ENCODE measurements at regions not wholly inside any gene's neighbourhood (a gene's known extent, or its start where the extent isn't known, plus 50 kb on each side); places are given as distances from the start of the nearest gene placed in this dataset.
"Not testable (repeated sequence)": the region's sequence is repeated elsewhere in the genome, so short reads cannot be mapped to it uniquely, and the experiment has no call there.

DNA sequence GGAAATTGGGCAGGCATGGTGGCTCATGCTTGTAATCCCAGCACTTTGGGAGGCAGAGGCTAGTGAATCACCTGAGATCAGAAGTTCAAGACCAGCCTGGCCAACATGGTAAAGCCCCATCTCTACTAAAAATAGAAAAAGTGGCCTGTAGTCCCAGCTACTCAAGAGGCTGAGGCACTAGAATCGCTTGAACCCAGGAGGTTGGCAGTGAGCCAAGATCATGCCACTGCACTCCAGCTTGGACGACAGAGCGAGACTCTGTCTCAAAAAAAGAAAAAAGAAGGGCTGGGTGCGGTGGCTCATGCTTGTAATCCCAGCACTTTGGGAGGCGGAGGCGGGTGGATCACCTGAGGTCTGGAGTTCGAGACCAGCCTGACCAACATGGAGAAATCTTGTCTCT, 60.2 kb upstream of the IFNLR1 start:
- TF ChIP-seq, protein P1, sequence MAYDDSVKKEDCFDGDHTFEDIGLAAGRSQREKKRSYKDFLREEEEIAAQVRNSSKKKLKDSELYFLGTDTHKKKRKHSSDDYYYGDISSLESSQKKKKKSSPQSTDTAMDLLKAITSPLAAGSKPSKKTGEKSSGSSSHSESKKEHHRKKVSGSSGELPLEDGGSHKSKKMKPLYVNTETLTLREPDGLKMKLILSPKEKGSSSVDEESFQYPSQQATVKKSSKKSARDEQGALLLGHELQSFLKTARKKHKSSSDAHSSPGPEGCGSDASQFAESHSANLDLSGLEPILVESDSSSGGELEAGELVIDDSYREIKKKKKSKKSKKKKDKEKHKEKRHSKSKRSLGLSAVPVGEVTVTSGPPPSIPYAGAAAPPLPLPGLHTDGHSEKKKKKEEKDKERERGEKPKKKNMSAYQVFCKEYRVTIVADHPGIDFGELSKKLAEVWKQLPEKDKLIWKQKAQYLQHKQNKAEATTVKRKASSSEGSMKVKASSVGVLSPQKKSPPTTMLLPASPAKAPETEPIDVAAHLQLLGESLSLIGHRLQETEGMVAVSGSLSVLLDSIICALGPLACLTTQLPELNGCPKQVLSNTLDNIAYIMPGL (CRISPR knock-in tag; IDR thresholded peaks at IDR 0.05), result not testable (repeated sequence)
- TF ChIP-seq RORB (CRISPR knock-in tag; IDR thresholded peaks at IDR 0.05); NR1H2 (CRISPR knock-in tag; IDR thresholded peaks at IDR 0.05); CTCF (IDR thresholded peaks at IDR 0.05); KAT7 (CRISPR knock-in tag; IDR thresholded peaks at IDR 0.05; ENCODE audit: borderline replicate concordance); TP53 (CRISPR knock-in tag; IDR thresholded peaks at IDR 0.05); ZNF416 (CRISPR knock-in tag; IDR thresholded peaks at IDR 0.05); SMAD3 (CRISPR knock-in tag; IDR thresholded peaks at IDR 0.05; ENCODE audit: borderline replicate concordance); SP1 (CRISPR knock-in tag; conservative IDR thresholded peaks at IDR 0.05); USF1 (CRISPR knock-in tag; IDR thresholded peaks at IDR 0.05); NFE2L1 (CRISPR knock-in tag; IDR thresholded peaks at IDR 0.05): not testable (repeated sequence)
- TF ChIP-seq, protein P2, sequence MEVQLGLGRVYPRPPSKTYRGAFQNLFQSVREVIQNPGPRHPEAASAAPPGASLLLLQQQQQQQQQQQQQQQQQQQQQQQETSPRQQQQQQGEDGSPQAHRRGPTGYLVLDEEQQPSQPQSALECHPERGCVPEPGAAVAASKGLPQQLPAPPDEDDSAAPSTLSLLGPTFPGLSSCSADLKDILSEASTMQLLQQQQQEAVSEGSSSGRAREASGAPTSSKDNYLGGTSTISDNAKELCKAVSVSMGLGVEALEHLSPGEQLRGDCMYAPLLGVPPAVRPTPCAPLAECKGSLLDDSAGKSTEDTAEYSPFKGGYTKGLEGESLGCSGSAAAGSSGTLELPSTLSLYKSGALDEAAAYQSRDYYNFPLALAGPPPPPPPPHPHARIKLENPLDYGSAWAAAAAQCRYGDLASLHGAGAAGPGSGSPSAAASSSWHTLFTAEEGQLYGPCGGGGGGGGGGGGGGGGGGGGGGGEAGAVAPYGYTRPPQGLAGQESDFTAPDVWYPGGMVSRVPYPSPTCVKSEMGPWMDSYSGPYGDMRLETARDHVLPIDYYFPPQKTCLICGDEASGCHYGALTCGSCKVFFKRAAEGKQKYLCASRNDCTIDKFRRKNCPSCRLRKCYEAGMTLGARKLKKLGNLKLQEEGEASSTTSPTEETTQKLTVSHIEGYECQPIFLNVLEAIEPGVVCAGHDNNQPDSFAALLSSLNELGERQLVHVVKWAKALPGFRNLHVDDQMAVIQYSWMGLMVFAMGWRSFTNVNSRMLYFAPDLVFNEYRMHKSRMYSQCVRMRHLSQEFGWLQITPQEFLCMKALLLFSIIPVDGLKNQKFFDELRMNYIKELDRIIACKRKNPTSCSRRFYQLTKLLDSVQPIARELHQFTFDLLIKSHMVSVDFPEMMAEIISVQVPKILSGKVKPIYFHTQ (CRISPR knock-in tag; IDR thresholded peaks at IDR 0.05), result not testable (repeated sequence)
- TF ChIP-seq, protein P3, sequence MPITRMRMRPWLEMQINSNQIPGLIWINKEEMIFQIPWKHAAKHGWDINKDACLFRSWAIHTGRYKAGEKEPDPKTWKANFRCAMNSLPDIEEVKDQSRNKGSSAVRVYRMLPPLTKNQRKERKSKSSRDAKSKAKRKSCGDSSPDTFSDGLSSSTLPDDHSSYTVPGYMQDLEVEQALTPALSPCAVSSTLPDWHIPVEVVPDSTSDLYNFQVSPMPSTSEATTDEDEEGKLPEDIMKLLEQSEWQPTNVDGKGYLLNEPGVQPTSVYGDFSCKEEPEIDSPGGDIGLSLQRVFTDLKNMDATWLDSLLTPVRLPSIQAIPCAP (CRISPR knock-in tag; IDR thresholded peaks at IDR 0.05), result not testable (repeated sequence)

Measured in WTC11 (cell line).